GM06990 (cell line): ENCODE measurements at regions not wholly inside any gene's neighbourhood (a gene's known extent, or its start where the extent isn't known, plus 50 kb on each side); places are given as distances from the start of the nearest gene placed in this dataset.

Experiments used
- DNase-seq: peaks from one replicate; pipeline ENCODE4 v3.0.0-alpha.2; 2011; ENCODE audit not compliant: insufficient read length; ENCODE audit errors: extremely low read depth
- H3K27me3 ChIP-seq: replicated peaks from 2 replicates; pipeline ENCODE4 v1.6.0; 2011; ENCODE audit warnings: low read length; ENCODE audit not compliant: control insufficient read depth, insufficient read depth
- H3K36me3 ChIP-seq: 2 replicates; pipeline ENCODE4 v1.5.1; 2011; ENCODE audit warnings: low read length; ENCODE audit not compliant: control insufficient read depth, insufficient read depth
- H3K4me3 ChIP-seq: replicated peaks from 2 replicates; pipeline ENCODE4 v1.5.1; 2011; ENCODE audit warnings: low read depth, mild to moderate bottlenecking, control low read depth, low read length
- CTCF ChIP-seq: IDR thresholded peaks from 2 replicates; pipeline ENCODE4 v1.5.1; 2011; ENCODE audit warnings: low read length, control low read depth, mild to moderate bottlenecking, inconsistent platforms; ENCODE audit not compliant: insufficient read depth, poor library complexity, severe bottlenecking

GRCh38 chr3:132246212-132246611, 71.0 kb upstream of the ACP3 start:
- Histone ChIP-seq H3K27me3 (no peaks in the 10 kb centered on the region; the same call in 1 of the 2 replicates), H3K4me3 (no peak overlapping the region), H3K36me3 (no peaks in the 10 kb centered on the region)
- TF ChIP-seq CTCF = no peak
- no peak for DNase-seq

- no peaks in the 10 kb centered on the region for H3K36me3 ChIP-seq
- no peak overlapping the region for H3K4me3 ChIP-seq
- no peak for DNase-seq
- no peak for TF ChIP-seq CTCF
- H3K27me3 ChIP-seq = no peaks in the 10 kb centered on the region; the same call in 1 of the 2 replicates
These were observed 70.0 kb upstream of the ACP3 start for GRCh38 chr3:132247211-132247610.

DNA sequence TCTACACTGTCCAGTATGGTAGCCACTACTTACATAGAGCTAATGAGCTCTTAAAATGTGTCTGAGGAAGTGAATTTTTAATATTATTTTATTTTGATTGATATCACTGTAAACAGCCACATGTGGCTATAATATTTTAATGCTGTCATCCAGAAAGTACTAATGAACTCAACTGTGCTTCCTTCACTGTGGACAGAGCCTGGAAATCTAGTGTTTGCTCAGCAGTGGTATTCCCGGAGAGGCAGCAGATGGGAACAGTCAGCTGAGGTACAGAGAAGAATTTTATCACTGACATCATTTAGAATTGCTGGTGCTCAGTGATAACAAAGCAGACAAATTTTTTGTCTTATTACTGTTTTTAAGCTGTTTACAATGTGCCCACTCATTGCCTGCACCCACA, 68.7 kb upstream of the ACP3 start:
- Histone ChIP-seq H3K27me3 (no peaks in the 10 kb centered on the region; the same call in 1 of the 2 replicates), H3K4me3 (no peak overlapping the region), H3K36me3 (no peaks in the 10 kb centered on the region)
- no peak for TF ChIP-seq CTCF
- DNase-seq = no peak

- no peak overlapping the region for H3K4me3 ChIP-seq
- DNase-seq = peak; percentile 1
- H3K27me3 ChIP-seq = no peaks in the 10 kb centered on the region; the same call in 1 of the 2 replicates
These were observed 63.8 kb upstream of the ACP3 start for GRCh38 chr3:132253262-132253878.

GRCh38 chr3:132254076-132254755, 63.0 kb upstream of the ACP3 start:
- no peak for TF ChIP-seq CTCF
- H3K36me3 ChIP-seq = no peaks in the 10 kb centered on the region
- H3K27me3 ChIP-seq = no peaks in the 10 kb centered on the region
- H3K4me3 ChIP-seq = no peak overlapping the region
- no peak for DNase-seq

More at GRCh38 chr3:132253262-132253878, 63.8 kb upstream of the ACP3 start:
- no peaks in the 10 kb centered on the region for H3K36me3 ChIP-seq
- peak; percentile 71 for TF ChIP-seq CTCF
